ENCODE measurements at regions not wholly inside any gene's neighbourhood (a gene's known extent, or its start where the extent isn't known, plus 50 kb on each side); places are given as distances from the start of the nearest gene placed in this dataset.

DNA sequence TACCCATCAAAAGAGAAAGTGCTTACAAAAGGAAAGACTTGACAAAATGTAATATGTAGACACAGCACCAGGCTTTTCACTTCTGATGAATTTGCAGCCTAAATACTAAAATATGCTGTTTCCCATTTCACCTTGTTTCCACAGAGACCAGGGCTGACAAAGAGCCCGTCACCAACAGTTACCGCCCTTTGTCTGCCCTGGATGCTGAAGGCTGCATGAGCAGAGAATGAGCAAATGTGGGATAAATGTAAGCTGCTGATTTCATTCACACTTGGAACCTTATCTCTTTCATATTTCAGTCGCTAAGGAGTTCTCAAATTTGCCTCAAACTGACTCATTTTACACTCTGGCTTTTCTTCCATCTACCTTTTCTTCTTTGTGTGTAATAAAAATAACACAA lies 213.9 kb downstream of the TMEM167A start (continued):
- no peak for TF ChIP-seq SIN3A (conservative IDR thresholded peaks at IDR 0.05 in 1 of 2, IDR thresholded peaks at IDR 0.05 in 1 of 2; ENCODE audit: low read depth in 1 of 2, low read length in 2 of 2)
- no peak for TF ChIP-seq RNF2 (IDR thresholded peaks at IDR 0.05; ENCODE audit: borderline replicate concordance, low read depth, low read length, missing control alignments, poor library complexity, severe bottlenecking)
- TF ChIP-seq EZH2 (IDR thresholded peaks at IDR 0.05; ENCODE audit: low read depth, low read length, severe bottlenecking): no peak
- TF ChIP-seq POLR2AphosphoS5 (IDR thresholded peaks at IDR 0.05; ENCODE audit: low read depth, low read length): no peak
- TF ChIP-seq BCL11A (IDR thresholded peaks at IDR 0.05; ENCODE audit: low read depth in 2 of 2, low read length in 2 of 2): no peak

Measured in H1 (cell line).